ENCODE measurements at regions not wholly inside any gene's neighbourhood (a gene's known extent, or its start where the extent isn't known, plus 50 kb on each side); places are given as distances from the start of the nearest gene placed in this dataset.

DNA sequence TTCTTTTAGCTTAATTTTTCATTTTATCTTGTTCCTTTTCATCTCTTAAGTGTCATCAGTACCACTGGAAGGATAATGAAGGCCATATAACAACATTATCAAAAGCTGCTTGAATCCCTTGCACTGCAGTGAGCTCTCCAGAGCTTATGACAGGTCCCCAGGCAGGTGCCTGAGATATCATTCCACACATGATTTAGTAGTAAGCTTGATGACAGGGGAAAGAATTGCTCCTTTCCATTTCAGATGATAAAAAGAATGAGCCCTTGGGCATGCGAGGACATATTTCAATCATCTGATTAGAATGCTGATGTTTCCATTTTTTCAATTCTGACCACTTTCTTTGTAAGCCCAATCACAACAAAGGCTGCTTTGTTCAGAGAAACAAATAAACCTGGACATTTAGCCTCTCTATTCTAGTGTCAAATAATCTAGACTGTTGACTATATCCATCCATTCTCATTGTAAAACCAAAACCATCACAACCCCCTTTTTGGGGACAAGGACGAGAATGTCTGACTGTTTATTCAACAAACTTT is 567.8 kb downstream of the IGSF11 start:
- DNase-seq (ENCODE audit: low spot score) = no peak
- ATAC-seq = no peak
- no peak overlapping the region for H3K4me3 Mint-ChIP-seq
- H3K9me3 Mint-ChIP-seq = peaks cover 21% of the 10 kb centered on the region
- no peak overlapping the region for H3K27ac Mint-ChIP-seq
- no peaks in the 10 kb centered on the region for H3K27me3 Mint-ChIP-seq
- peaks cover 5% of the 10 kb centered on the region for H3K36me3 Mint-ChIP-seq
- H3K4me1 Mint-ChIP-seq (ENCODE audit: low read depth in 2 of 2) = no peaks in the 10 kb centered on the region

DNA sequence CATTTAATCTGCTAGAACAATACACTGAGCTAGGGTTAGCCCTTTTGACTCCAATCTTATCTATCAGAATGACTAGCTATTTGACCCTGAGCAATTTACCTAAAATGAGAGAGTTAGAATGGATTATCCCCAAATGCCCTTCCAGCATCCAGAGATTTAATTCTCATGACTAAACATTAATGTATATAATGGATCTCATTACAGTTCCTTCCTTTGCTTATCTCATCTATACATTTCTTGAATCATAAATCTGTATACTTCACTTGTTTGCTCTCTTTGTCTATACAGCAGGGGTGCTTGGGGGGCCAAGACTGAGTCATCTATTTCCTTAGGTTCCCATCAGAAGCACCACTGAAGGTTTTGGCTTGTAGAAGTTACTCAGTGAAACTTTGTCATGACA is 565.8 kb downstream of the IGSF11 start:
- H3K4me3 Mint-ChIP-seq = no peak overlapping the region
- H3K27ac Mint-ChIP-seq = no peak overlapping the region
- H3K27me3 Mint-ChIP-seq = no peaks in the 10 kb centered on the region
- H3K9me3 Mint-ChIP-seq = peaks cover 27% of the 10 kb centered on the region
- DNase-seq (ENCODE audit: low spot score) (no peak), ATAC-seq (no peak)
- H3K4me1 Mint-ChIP-seq (ENCODE audit: low read depth in 2 of 2) = no peaks in the 10 kb centered on the region
- H3K36me3 Mint-ChIP-seq = peaks cover 5% of the 10 kb centered on the region

DNA sequence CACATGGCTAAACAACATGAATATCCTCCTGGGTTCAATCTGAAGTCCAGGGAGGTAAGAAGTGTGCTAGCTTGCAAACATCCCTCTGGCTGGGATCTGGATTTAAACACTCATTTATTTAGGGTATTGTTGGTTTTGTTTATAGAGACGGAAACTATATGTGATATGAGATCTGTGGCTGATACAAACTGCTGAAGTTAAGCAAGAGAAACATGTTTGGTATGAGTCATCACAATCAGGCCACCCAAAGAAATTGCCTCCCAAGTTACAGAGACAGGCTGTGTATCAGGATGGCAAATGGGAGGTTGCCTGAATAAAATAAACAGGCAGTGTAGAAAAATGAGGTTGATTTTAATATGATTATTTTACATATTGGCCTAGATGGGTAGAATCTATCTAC is 562.1 kb downstream of the IGSF11 start:
- Mint-ChIP-seq H3K4me3 (no peak overlapping the region), H3K36me3 (peaks cover 5% of the 10 kb centered on the region), H3K27ac (no peak overlapping the region), H3K27me3 (no peaks in the 10 kb centered on the region), H3K4me1 (ENCODE audit: low read depth in 2 of 2) (no peaks in the 10 kb centered on the region), H3K9me3 (peaks cover 21% of the 10 kb centered on the region)
- DNase-seq (ENCODE audit: low spot score) = no peak
- no peak for ATAC-seq

DNA sequence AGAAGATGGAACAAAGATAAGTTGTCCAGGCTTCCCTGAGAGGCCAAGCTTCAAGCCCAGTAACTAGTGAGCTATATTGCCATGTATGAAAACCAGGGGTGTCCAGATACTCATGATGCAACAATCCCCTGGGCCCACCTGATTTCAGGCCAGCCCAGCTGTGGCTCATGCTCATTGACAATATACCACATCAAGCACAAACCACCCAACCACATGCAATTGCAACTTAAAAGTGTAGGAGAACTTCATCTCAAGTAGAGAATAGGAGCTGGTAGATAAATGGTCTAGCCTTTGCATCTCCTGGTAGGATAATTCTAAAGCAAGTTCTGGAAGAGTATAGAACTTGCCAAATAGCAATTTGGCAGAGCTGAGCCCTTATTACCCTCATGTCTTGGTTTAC is 561.3 kb downstream of the IGSF11 start:
- no peak overlapping the region for H3K27ac Mint-ChIP-seq
- peaks cover 19% of the 10 kb centered on the region for H3K9me3 Mint-ChIP-seq
- no peak for ATAC-seq
- no peaks in the 10 kb centered on the region for H3K27me3 Mint-ChIP-seq
- H3K36me3 Mint-ChIP-seq = peaks cover 5% of the 10 kb centered on the region
- DNase-seq (ENCODE audit: low spot score) = no peak
- H3K4me3 Mint-ChIP-seq = no peak overlapping the region
- H3K4me1 Mint-ChIP-seq (ENCODE audit: low read depth in 2 of 2) = no peaks in the 10 kb centered on the region

DNA sequence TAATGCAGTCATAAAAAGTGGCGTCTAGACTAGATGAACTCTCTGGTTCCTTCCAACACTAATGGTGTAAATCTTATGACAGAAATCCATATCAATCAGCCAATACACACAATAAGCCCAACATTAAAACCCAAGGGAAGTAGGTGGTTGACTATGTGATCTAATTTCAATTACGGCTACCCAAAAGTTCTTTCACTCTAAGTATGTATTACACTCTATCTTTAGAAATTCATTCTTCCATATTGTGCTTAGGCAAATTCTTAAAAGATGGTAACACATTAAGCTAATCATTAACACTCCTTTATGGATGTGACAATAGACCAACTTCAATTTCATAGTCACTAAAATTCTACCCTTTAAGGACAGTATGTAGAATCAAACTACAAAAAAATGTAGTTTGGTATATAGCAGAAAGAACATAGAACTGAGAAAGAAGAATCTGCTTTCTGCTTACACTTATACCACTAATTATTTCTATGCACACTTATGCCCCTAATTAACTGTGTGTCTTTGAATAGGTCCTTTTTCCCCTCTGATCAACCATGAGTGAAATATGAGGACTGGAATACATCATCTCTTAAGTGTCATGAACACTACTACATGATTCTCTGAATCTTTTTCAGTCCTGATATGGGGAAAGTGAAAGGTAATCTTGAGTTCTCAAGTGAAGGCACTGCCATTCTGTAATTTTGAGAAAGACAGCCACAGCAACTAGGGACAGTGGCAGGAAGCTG is 557.6 kb downstream of the IGSF11 start:
- no peak overlapping the region for H3K27ac Mint-ChIP-seq
- ATAC-seq (no peak), DNase-seq (ENCODE audit: low spot score) (no peak)
- no peaks in the 10 kb centered on the region for H3K4me1 Mint-ChIP-seq (ENCODE audit: low read depth in 2 of 2)
- no peaks in the 10 kb centered on the region for H3K27me3 Mint-ChIP-seq
- H3K36me3 Mint-ChIP-seq = no peaks in the 10 kb centered on the region
- H3K4me3 Mint-ChIP-seq = no peak overlapping the region
- peaks cover 9% of the 10 kb centered on the region for H3K9me3 Mint-ChIP-seq

DNA sequence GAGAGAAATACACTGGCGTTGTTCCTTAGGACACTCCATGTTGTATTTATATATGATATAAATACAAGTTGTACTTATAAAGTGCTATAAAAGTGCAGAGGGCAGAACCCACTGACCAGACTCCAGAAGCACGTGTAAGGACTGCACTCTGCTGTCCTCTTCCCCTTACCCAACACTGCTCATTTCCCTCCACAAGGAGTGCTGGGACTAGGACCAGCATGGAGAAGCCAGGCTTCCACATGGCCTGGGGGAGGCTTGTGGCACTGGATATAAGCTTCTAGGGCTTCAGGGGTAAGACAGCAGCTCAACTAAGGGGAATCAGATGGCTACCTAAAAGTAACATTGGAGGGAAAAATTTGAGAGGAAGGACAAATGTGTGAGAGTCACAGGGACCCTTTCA is 556.9 kb downstream of the IGSF11 start:
- no peak for DNase-seq (ENCODE audit: low spot score)
- H3K9me3 Mint-ChIP-seq = peaks cover 5% of the 10 kb centered on the region
- H3K36me3 Mint-ChIP-seq = no peaks in the 10 kb centered on the region
- no peaks in the 10 kb centered on the region for H3K4me1 Mint-ChIP-seq (ENCODE audit: low read depth in 2 of 2)
- H3K27me3 Mint-ChIP-seq = no peaks in the 10 kb centered on the region
- ATAC-seq = no peak
- no peak overlapping the region for H3K27ac Mint-ChIP-seq
- no peak overlapping the region for H3K4me3 Mint-ChIP-seq

DNA sequence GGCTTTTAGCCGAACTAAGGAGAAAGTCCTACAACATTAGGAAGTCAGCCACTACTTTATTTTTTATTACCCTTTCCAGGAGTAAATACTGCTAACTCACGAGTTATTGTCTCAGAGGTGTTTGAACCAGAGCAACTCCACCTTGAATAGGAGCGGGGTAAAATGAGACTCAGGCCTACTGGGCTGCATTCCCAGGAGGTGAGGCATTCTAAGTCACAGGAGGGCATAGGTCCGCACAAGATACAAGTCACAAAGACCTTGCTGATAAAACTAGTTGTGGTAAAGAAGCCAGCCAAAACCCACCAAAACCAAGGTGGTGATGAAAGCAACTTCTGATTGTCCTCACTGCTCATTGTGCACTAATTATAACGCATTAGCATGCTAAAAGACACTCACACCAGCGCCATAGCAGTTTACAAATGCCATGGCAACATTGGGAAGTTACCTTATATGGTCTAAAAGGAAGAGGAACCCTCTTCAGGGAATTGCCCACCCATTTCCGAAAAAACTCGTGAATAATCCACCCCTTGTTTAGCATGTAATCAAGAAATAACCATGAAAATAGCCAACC is 555.9 kb downstream of the IGSF11 start:
- Mint-ChIP-seq H3K27me3 (no peaks in the 10 kb centered on the region), H3K27ac (no peak overlapping the region), H3K4me1 (ENCODE audit: low read depth in 2 of 2) (no peaks in the 10 kb centered on the region), H3K4me3 (no peak overlapping the region), H3K9me3 (peaks cover 3% of the 10 kb centered on the region), H3K36me3 (peaks cover 3% of the 10 kb centered on the region)
- DNase-seq (ENCODE audit: low spot score) = no peak
- no peak for ATAC-seq

DNA sequence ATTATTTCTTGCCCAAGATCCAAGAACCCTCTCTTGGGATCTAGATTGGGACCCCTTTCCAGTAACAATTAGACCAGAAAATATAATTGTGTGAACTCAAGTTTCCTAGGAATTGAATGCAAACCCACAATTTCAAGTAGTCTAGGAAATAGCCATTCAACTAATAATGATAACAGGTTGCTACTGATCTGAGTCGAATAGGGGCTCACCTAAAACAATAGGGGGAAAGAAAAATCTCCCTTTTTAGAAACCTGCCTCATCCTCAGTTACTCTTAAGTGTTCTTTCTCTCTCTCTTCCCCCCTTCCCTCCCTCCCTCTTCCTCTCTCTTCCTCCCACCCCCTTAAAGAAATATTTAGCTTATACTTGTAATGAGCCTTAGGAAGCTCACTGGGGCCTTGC is 555.3 kb downstream of the IGSF11 start:
- Mint-ChIP-seq H3K9me3 (no peaks in the 10 kb centered on the region), H3K4me1 (ENCODE audit: low read depth in 2 of 2) (no peaks in the 10 kb centered on the region), H3K27me3 (no peaks in the 10 kb centered on the region), H3K4me3 (no peak overlapping the region), H3K27ac (no peak overlapping the region), H3K36me3 (peaks cover 4% of the 10 kb centered on the region)
- no peak for DNase-seq (ENCODE audit: low spot score)
- no peak for ATAC-seq

DNA sequence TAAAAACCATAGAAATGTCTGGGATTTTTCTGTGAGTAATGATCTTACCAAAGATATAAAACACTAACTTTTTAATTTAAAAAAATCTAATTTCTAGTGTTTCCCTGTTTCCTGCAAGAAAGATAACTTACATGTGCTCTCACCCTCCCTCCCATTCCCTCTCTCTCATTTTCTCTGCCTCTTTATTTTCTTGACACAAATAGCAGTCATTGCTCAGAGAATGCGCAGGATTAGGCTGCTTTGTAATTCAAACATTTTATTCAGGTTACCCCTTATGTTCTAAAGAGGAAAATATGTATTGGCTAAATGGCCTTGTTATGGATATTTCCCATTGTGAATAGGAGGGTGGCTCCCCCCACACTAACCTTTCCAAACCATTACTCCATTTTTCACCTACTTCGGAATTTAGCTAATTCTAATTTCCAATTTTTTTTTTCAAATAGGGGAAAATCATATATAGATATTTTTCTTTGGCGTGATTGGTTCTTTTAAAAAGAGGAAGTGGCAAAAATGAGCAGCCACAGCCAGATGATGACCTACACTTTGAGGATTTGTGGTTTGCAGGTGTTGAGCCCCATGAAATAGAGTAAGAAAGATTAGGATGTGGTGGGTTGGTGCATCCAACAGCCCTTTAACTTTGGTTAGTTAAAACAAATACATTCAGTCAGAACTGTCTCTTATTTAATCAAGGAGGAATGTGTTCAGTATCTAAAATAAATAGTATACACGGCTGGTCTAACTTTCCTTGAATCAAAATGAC is 554.4 kb downstream of the IGSF11 start:
- no peak overlapping the region for H3K27ac Mint-ChIP-seq

DNA sequence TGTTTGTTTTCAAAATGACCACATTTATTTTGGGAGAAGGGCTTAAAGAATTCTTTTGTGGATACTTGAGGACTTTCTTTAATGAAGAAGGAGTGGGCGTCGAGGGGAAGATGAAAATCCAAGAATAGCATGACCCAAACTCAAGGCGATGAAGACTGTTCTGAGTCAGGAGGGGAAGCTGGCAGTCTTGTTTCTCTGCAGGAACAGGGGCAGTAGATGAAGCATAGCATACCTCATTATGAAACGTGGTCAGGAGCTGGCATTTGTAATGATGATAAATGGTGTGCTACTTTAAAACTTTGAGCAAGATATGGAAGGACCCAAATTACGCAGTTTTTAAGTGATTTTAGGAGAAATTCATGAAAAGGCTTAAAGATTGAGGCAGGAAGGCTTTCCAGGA is 549.0 kb downstream of the IGSF11 start:
- Mint-ChIP-seq H3K27me3 (no peaks in the 10 kb centered on the region), H3K9me3 (peaks cover 22% of the 10 kb centered on the region), H3K4me3 (no peak overlapping the region), H3K4me1 (ENCODE audit: low read depth in 2 of 2) (no peaks in the 10 kb centered on the region), H3K27ac (no peak overlapping the region), H3K36me3 (peaks cover 10% of the 10 kb centered on the region)
- ATAC-seq = no peak
- DNase-seq (ENCODE audit: low spot score) = no peak

More for the DNA sequence above, 554.4 kb downstream of the IGSF11 start:
- DNase-seq (ENCODE audit: low spot score) (no peak), ATAC-seq (no peak)
- no peaks in the 10 kb centered on the region for H3K4me1 Mint-ChIP-seq (ENCODE audit: low read depth in 2 of 2)
- peaks cover 4% of the 10 kb centered on the region for H3K36me3 Mint-ChIP-seq
- no peaks in the 10 kb centered on the region for H3K27me3 Mint-ChIP-seq
- no peaks in the 10 kb centered on the region for H3K9me3 Mint-ChIP-seq
- H3K4me3 Mint-ChIP-seq = no peak overlapping the region

DNA sequence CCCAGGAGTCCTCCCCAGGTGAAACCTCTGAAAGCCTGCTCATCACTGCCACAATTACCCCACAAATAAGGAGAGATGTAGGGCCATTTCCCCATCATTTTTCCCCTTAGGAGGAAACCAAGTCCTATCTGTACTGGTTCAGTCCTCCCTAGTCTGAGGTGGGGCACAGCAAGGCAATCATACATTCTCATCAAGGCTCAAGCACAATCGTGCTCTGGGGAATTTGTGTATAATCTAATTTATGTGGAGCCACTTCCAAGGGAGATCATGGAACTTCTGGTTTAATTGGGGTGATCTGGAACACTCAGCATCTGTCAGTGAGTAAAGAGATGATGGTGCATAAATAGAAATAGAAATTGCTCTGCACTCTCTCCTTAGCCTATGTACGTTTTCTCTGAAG is 546.9 kb downstream of the IGSF11 start:
- H3K36me3 Mint-ChIP-seq = peaks cover 10% of the 10 kb centered on the region
- no peaks in the 10 kb centered on the region for H3K27me3 Mint-ChIP-seq
- ATAC-seq = no peak
- H3K4me1 Mint-ChIP-seq (ENCODE audit: low read depth in 2 of 2) = no peaks in the 10 kb centered on the region
- no peak for DNase-seq (ENCODE audit: low spot score)
- H3K27ac Mint-ChIP-seq = no peak overlapping the region
- H3K4me3 Mint-ChIP-seq = no peak overlapping the region
- peaks cover 27% of the 10 kb centered on the region for H3K9me3 Mint-ChIP-seq

DNA sequence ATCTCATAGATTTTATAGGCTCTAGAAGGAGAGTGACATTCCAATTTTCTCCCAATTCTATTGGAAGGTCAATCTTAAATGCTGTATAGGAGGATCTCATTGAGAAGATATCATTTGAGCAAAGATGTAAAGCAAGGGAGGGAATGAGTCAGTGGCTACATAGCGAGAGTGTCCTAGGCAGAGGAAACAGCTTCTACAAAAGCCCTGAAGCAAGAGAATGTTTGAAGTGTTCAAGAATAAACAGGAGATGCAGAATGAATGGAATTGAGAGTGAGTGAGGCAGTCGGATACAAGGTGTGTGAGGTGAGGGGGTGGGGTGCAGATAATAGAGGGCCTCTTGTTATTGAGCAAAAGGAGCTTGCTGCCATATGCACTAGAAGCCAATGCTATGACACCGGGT is 545.9 kb downstream of the IGSF11 start:
- no peaks in the 10 kb centered on the region for H3K27me3 Mint-ChIP-seq
- no peak overlapping the region for H3K27ac Mint-ChIP-seq
- no peak for ATAC-seq
- peaks cover 27% of the 10 kb centered on the region for H3K9me3 Mint-ChIP-seq
- no peaks in the 10 kb centered on the region for H3K4me1 Mint-ChIP-seq (ENCODE audit: low read depth in 2 of 2)
- peaks cover 7% of the 10 kb centered on the region for H3K36me3 Mint-ChIP-seq
- H3K4me3 Mint-ChIP-seq = no peak overlapping the region
- no peak for DNase-seq (ENCODE audit: low spot score)

DNA sequence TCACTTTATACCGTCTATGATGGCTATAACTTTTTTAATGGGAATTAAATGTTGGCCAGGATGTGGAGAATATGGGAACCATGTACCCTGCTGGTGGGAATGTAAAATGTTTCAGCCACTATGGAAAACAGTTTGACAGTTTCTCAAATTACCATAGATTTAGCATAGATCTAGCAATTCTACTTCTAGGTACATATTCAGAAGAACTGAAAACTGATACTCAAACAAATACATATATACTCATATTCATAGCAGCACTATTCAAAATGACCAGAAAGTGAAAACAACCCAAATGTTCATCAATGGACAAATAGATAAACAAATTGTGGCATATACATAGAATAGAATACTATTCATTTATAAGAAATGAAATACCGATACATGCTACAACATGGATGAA is 539.4 kb downstream of the IGSF11 start:
- Mint-ChIP-seq H3K4me1 (ENCODE audit: low read depth in 2 of 2) (no peaks in the 10 kb centered on the region), H3K27ac (no peak overlapping the region), H3K36me3 (no peaks in the 10 kb centered on the region), H3K9me3 (peaks cover 20% of the 10 kb centered on the region), H3K27me3 (no peaks in the 10 kb centered on the region), H3K4me3 (no peak overlapping the region)
- DNase-seq (ENCODE audit: low spot score) (no peak), ATAC-seq (no peak)

DNA sequence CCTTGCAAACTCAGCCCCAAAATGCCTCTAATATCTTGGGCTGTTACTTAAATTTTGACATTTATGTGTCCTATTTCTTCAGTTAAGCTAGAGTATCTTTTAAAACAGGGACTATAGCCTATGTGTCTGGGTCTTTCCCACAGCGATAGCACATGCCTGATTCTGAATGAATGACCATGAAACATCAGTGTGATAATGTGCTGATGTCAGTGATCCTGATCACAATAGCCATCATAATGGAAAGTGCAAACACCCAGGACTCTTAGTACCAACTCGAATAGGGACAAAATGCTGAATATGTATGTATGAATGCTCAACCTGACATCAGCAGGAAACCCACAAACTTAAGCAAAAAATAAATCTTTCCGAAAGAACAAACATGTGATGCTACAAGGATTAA is 537.4 kb downstream of the IGSF11 start:
- Mint-ChIP-seq H3K36me3 (no peaks in the 10 kb centered on the region), H3K27ac (no peak overlapping the region), H3K4me1 (ENCODE audit: low read depth in 2 of 2) (no peaks in the 10 kb centered on the region), H3K27me3 (no peaks in the 10 kb centered on the region), H3K9me3 (peaks cover 10% of the 10 kb centered on the region), H3K4me3 (no peak overlapping the region)
- ATAC-seq = no peak
- DNase-seq (ENCODE audit: low spot score) = no peak
